ENCODE measurements at regions not wholly inside any gene's neighbourhood (a gene's known extent, or its start where the extent isn't known, plus 50 kb on each side); places are given as distances from the start of the nearest gene placed in this dataset.

DNA sequence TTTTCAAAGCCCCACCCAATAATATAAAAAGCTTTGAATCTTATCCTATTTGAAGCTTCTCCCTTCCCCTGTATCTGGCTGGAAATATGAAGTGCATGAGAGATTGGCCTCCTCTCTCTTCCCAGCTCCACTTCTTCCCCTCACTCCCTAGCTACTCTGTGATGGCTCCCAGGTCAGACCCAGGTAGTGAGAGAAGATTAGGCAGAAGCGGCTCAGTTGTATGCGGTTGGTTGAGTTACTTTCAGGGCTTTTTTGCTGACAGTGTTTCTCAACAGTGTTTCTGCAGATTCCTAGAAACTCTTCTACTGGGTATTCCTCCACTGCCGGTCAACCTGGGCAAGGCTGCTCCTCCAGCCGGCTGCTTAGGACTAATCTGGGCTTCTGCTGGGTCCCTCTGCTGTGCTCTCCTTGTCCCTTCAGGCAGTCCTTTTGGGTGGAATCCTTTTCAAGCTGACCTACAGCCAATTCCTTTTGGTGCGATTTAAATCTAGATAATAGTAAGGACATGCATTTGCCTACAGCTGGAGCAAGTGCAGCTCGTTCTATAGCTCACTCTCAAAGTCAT, 87.4 kb upstream of the SLC7A11 start:
- no peak for DNase-seq (ENCODE audit: low spot score)
- no peaks in the 10 kb centered on the region for H3K9me3 Mint-ChIP-seq (ENCODE audit: unreplicated experiment)
- peaks cover 11% of the 10 kb centered on the region for H3K4me1 Mint-ChIP-seq (ENCODE audit: unreplicated experiment)
- H3K36me3 Mint-ChIP-seq (ENCODE audit: low read depth, unreplicated experiment): no peaks in the 10 kb centered on the region
- H3K4me3 Mint-ChIP-seq (ENCODE audit: unreplicated experiment): no peak overlapping the region
- H3K27me3 Mint-ChIP-seq (ENCODE audit: unreplicated experiment): peaks cover 8% of the 10 kb centered on the region
- H3K27ac Mint-ChIP-seq (ENCODE audit: unreplicated experiment): no peak overlapping the region
- TF ChIP-seq, protein P1, sequence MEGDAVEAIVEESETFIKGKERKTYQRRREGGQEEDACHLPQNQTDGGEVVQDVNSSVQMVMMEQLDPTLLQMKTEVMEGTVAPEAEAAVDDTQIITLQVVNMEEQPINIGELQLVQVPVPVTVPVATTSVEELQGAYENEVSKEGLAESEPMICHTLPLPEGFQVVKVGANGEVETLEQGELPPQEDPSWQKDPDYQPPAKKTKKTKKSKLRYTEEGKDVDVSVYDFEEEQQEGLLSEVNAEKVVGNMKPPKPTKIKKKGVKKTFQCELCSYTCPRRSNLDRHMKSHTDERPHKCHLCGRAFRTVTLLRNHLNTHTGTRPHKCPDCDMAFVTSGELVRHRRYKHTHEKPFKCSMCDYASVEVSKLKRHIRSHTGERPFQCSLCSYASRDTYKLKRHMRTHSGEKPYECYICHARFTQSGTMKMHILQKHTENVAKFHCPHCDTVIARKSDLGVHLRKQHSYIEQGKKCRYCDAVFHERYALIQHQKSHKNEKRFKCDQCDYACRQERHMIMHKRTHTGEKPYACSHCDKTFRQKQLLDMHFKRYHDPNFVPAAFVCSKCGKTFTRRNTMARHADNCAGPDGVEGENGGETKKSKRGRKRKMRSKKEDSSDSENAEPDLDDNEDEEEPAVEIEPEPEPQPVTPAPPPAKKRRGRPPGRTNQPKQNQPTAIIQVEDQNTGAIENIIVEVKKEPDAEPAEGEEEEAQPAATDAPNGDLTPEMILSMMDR (IDR thresholded peaks at IDR 0.05; ENCODE audit: unreplicated experiment): no peak

DNA sequence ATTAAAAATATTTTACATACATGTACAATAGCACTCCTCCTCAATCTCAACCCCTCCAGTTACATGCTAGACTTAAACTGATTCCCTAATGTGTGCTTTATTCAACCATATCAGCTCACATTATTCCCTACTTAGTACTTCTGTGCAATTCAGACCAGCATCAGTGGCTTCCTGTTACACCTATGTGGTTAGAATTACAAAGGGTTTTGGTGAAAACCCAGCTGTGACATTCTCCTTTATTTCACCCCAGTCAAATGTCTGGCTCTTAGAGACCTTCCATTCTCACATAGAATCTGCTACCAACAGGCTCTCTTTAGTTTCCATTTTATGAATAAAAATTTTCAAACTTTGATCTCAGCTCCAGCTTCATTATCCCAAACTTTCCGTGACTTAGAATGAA, 85.2 kb upstream of the SLC7A11 start:
- no peak for DNase-seq (ENCODE audit: low spot score)

DNA sequence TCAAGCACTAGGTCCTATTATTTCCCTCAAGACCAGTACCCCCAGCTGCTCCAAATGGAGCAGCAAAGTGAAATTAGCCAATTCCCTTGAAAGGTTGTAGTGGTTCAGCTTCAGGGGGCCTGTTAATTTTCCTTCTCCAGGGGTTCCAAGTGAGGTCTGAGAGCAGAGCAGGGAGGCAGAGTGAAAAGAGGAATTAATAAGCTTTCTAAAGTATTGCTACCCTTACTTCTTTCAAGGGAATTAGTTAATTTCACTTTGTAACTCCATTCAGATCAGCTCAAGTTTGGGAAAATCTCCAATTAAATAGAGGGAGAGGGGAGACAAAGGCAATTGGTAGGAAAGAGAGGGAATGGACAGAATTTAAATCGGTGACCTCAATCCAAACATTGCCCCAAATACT, 78.7 kb upstream of the SLC7A11 start:
- no peaks in the 10 kb centered on the region for H3K27me3 Mint-ChIP-seq (ENCODE audit: unreplicated experiment)
- no peaks in the 10 kb centered on the region for H3K36me3 Mint-ChIP-seq (ENCODE audit: low read depth, unreplicated experiment)
- TF ChIP-seq, protein P1 (IDR thresholded peaks at IDR 0.05; ENCODE audit: unreplicated experiment): no peak
- H3K4me3 Mint-ChIP-seq (ENCODE audit: unreplicated experiment): no peak overlapping the region
- H3K9me3 Mint-ChIP-seq (ENCODE audit: unreplicated experiment): no peaks in the 10 kb centered on the region
- DNase-seq (ENCODE audit: low spot score): no peak
- H3K4me1 Mint-ChIP-seq (ENCODE audit: unreplicated experiment): peaks cover 7% of the 10 kb centered on the region
- no peak overlapping the region for H3K27ac Mint-ChIP-seq (ENCODE audit: unreplicated experiment)

More for the DNA sequence above, 85.2 kb upstream of the SLC7A11 start:
- peaks cover 4% of the 10 kb centered on the region for H3K27me3 Mint-ChIP-seq (ENCODE audit: unreplicated experiment)
- H3K36me3 Mint-ChIP-seq (ENCODE audit: low read depth, unreplicated experiment): no peaks in the 10 kb centered on the region
- H3K4me1 Mint-ChIP-seq (ENCODE audit: unreplicated experiment): peaks cover 18% of the 10 kb centered on the region
- TF ChIP-seq, protein P1 (IDR thresholded peaks at IDR 0.05; ENCODE audit: unreplicated experiment): no peak
- no peaks in the 10 kb centered on the region for H3K9me3 Mint-ChIP-seq (ENCODE audit: unreplicated experiment)
- H3K4me3 Mint-ChIP-seq (ENCODE audit: unreplicated experiment): no peak overlapping the region
- H3K27ac Mint-ChIP-seq (ENCODE audit: unreplicated experiment): no peak overlapping the region

DNA sequence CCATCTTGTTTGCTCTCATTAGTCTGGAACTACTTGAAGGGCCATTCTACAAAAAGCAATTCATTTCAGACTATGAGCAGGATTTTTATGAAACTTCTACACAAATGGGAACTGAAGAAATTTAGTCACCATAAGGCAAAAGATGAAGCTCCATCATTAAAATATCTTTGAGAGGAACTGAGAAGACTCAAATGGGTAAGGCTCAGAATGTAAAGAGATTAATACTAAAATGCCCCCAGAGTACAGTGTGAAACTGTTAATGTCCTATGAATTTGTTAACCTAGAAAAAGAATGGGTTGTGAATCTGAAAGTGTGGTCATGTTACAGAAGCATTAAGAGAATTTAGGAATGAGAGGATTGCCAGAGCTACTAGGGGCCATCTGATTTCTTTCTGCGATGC, 77.9 kb upstream of the SLC7A11 start:
- Mint-ChIP-seq H3K27ac (ENCODE audit: unreplicated experiment) (no peak overlapping the region), H3K36me3 (ENCODE audit: low read depth, unreplicated experiment) (no peaks in the 10 kb centered on the region), H3K27me3 (ENCODE audit: unreplicated experiment) (no peaks in the 10 kb centered on the region), H3K9me3 (ENCODE audit: unreplicated experiment) (no peaks in the 10 kb centered on the region), H3K4me1 (ENCODE audit: unreplicated experiment) (peaks cover 7% of the 10 kb centered on the region), H3K4me3 (ENCODE audit: unreplicated experiment) (no peak overlapping the region)
- DNase-seq (ENCODE audit: low spot score): no peak
- TF ChIP-seq, protein P1 (IDR thresholded peaks at IDR 0.05; ENCODE audit: unreplicated experiment): no peak

DNA sequence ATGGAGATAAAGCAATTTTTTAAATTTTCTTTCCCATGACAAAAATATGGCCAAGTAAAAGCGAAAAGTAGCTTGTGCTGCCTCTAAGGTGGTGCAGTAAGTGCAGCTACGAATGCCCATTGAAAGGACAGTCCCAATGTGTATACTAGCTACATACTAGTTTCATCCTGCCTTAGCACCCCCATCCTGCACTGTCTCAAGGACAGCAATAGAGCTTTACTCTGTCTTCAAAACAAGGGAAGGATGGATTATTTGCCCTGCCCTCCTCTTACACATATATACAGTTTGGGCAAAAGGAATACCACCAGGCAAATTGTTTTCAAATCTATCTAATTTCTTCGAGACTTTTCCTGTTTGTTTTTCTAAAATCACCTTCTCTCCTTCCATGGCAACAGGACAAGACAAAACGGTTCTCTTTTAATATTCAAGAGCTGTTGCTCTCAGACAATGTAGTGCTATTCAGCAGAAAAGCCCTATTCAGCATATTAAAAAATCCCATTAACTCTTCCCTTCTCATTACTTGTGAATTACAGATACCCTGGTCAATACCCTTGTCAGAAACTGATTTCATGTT, 75.1 kb upstream of the SLC7A11 start:
- Mint-ChIP-seq H3K9me3 (ENCODE audit: unreplicated experiment) (no peaks in the 10 kb centered on the region), H3K36me3 (ENCODE audit: low read depth, unreplicated experiment) (no peaks in the 10 kb centered on the region), H3K4me1 (ENCODE audit: unreplicated experiment) (no peaks in the 10 kb centered on the region), H3K27ac (ENCODE audit: unreplicated experiment) (no peak overlapping the region), H3K4me3 (ENCODE audit: unreplicated experiment) (no peak overlapping the region), H3K27me3 (ENCODE audit: unreplicated experiment) (no peaks in the 10 kb centered on the region)
- DNase-seq (ENCODE audit: low spot score): no peak
- TF ChIP-seq, protein P1 (IDR thresholded peaks at IDR 0.05; ENCODE audit: unreplicated experiment): no peak

All from endothelial cell (in vitro differentiated cells).